ENCODE measurements at regions not wholly inside any gene's neighbourhood (a gene's known extent, or its start where the extent isn't known, plus 50 kb on each side); places are given as distances from the start of the nearest gene placed in this dataset.

DNA sequence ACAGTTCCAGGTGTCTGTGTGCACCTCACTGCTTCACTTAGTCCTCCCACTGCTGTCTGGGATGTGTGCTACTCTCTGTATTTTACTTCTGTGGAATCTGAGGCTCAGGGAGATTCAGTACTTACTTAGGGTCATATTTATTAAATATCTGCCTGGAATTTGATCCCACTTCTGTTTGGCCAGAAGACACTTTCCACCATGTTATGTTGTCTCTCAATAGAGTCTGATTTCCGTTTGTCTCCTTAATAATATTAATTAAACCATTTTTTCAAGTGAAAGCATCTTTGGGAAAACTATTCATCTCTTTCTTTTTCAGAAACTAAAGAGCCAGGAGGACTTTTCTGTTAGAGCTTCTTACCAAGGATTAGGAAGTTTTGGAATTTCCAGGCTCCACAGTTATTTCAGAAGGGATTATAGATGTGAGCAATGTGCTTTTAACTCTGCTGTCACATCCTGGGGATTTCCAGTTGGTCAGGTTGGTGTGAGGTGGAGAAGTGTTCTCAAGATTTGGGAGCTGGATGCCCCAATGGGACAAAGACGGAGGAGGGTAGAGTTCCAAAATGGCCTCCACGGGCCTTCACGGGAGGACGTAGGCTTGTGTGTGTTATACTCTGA is 156.8 kb upstream of the RALGAPA2 start:
- TF ChIP-seq CTCF (IDR thresholded peaks at IDR 0.05) = no peak
- no peak for TF ChIP-seq ZC3H11A (IDR thresholded peaks at IDR 0.05)
- no peak for TF ChIP-seq KDM1A (IDR thresholded peaks at IDR 0.05; ENCODE audit: low read depth)
- no peak for TF ChIP-seq REST (IDR thresholded peaks at IDR 0.05)
- TF ChIP-seq POLR2A (IDR thresholded peaks at IDR 0.05; ENCODE audit: low read length) = no peak
- TF ChIP-seq EP300 (IDR thresholded peaks at IDR 0.05) = no peak
